Stimulated activated naive CD8-positive, alpha-beta T cell treated with anti-CD3 and anti-CD28 coated beads, Interleukin-15, Interleukin-2, amounts not matched to agents 100 ng/mL and 50 ng/mL, for 24 hours (primary cell): ENCODE measurements at regions not wholly inside any gene's neighbourhood (a gene's known extent, or its start where the extent isn't known, plus 50 kb on each side); places are given as distances from the start of the nearest gene placed in this dataset.

Source experiments
- H3K27ac Mint-ChIP-seq: one replicate; pipeline ENCODE4 v1.8.0; 2021; ENCODE audit warnings: mild to moderate bottlenecking, mixed read lengths
- H3K27me3 Mint-ChIP-seq: one replicate; pipeline ENCODE4 v1.8.0; 2021; ENCODE audit warnings: mixed read lengths
- H3K36me3 Mint-ChIP-seq: one replicate; pipeline ENCODE4 v1.8.0; 2021; ENCODE audit warnings: low read depth, mixed read lengths
- H3K4me1 Mint-ChIP-seq: one replicate; pipeline ENCODE4 v1.8.0; 2021; ENCODE audit warnings: low read depth, mixed read lengths
- H3K4me3 Mint-ChIP-seq: one replicate; pipeline ENCODE4 v1.8.0; 2021; ENCODE audit warnings: mild to moderate bottlenecking, mixed read lengths
- H3K9me3 Mint-ChIP-seq: one replicate; pipeline ENCODE4 v1.8.0; 2021; ENCODE audit warnings: mixed read lengths

DNA sequence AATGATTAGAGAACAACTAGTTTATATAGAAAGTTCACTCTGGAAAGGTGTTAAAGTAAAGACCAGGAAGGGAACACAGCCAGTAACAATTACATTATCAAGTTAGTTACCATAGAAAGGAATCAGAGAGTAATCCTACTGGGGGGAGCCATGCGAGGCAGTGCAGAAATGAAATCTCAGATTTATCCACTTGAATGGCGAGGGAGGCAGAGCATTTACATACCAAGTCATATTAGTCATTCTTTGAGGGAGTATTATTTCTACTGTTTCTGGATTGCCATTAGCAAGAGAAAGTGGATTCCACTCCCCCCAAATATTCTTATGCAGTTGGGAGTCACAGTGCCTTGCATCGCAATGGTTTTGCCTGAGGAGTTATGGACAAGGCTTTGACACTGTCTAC is 472.7 kb upstream of the TRIB2 start:
- no peaks in the 10 kb centered on the region for H3K36me3 Mint-ChIP-seq

DNA sequence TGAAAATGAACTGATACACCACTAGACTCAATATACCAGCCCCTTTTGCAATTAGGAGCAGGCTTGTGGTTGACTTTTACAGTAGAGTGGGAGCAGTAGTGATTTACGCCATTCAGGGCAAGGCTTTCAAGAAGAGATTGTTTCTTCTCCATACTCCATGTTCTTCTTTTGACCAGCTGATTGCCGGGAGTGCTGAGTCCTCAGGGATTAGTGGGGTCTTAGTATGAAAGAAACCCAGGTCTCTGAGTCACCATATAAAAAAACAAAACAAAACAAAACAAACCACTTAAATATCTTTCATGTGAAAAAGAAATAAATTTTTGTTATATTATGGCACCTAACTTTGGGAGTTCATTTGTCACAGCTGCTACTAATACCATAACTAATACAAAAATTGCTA is 465.6 kb upstream of the TRIB2 start:
- H3K27me3 Mint-ChIP-seq, result peaks cover 3% of the 10 kb centered on the region

More for the DNA sequence above, 472.7 kb upstream of the TRIB2 start:
- no peak overlapping the region for H3K27ac Mint-ChIP-seq
- no peaks in the 10 kb centered on the region for H3K4me1 Mint-ChIP-seq
- no peaks in the 10 kb centered on the region for H3K27me3 Mint-ChIP-seq
- no peak overlapping the region for H3K4me3 Mint-ChIP-seq
- no peaks in the 10 kb centered on the region for H3K9me3 Mint-ChIP-seq

DNA sequence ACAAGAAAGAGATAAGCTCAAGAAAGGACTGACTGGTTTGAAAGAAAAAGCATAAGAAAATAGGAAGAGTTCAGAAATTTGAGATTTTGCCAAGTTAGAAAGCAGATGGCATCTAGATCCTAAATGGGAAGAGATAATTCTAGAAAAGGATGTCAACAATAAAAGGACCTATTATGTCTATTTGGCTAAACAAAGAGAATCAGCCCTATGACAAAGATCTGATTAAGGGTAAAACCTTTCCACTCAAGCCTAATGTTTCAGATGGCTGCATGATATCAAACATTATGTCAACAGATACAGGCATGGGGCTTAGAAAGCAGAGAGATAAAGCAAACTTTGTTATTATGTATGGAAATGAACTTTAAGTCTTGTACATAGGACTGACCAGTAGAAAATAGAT is 465.0 kb upstream of the TRIB2 start:
- H3K27ac Mint-ChIP-seq, result no peak overlapping the region
- no peaks in the 10 kb centered on the region for H3K4me1 Mint-ChIP-seq
- peaks cover 5% of the 10 kb centered on the region for H3K9me3 Mint-ChIP-seq
- no peak overlapping the region for H3K4me3 Mint-ChIP-seq
- no peaks in the 10 kb centered on the region for H3K36me3 Mint-ChIP-seq
- peaks cover 3% of the 10 kb centered on the region for H3K27me3 Mint-ChIP-seq

More for the DNA sequence above, 465.6 kb upstream of the TRIB2 start:
- no peak overlapping the region for H3K27ac Mint-ChIP-seq
- H3K36me3 Mint-ChIP-seq, result no peaks in the 10 kb centered on the region
- peaks cover 5% of the 10 kb centered on the region for H3K9me3 Mint-ChIP-seq
- no peak overlapping the region for H3K4me3 Mint-ChIP-seq
- no peaks in the 10 kb centered on the region for H3K4me1 Mint-ChIP-seq

DNA sequence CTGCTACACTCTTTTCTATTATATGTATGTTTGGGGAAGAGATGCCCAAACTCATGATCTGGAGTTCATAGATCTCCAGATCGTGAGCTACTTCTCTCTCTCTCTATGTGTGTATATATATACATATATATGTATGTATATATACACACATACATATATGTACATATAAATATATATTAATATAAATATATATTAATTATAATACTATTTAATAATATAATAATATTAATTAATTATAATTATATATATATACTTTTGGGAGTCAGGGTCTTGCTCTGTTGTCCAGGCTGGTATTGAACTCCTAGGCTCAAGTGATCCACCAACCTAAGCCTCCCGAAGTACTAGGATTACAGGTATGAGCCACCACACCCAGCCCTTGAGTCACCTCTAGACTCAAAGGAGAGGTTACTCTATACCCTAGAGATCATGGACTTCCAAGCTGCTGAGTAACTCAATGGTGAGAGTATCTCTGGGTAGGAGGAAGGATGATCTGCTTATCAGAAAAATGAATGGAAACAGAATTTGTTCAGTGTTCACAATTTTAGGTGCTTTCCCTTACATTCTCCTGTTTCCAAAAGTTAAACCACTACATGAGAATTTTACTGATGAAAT is 463.5 kb upstream of the TRIB2 start:
- Mint-ChIP-seq H3K27ac (no peak overlapping the region), H3K27me3 (peaks cover 3% of the 10 kb centered on the region), H3K4me3 (no peak overlapping the region), H3K9me3 (peaks cover 5% of the 10 kb centered on the region), H3K36me3 (no peaks in the 10 kb centered on the region), H3K4me1 (no peaks in the 10 kb centered on the region)

DNA sequence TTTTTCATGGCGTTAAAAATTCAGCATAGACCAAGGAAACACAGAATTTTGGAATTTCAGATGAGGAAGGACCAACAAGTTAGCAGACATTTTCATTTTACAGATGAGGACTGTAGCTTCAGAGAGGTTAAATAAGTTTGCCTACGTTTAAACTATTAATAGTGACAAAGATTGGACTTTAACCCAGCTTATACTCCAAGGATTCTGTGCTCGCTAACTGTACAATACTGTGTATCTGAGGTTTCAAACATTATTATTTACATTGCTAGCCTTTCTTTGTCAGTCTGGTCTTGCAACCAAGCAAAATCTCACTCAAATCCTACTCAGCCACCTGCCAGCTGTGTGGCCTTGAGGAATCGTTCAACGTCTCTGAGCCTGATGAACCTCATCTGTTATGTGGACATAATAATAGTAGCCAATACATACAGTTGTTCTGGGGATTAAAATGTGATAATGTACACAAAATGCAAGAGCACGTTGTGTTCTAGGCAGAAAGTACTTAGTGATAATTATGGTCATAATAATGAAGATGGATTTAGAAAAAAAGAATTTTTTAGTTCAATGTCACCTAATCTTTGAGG is 462.4 kb upstream of the TRIB2 start:
- Mint-ChIP-seq H3K4me3 (no peak overlapping the region), H3K27ac (no peak overlapping the region), H3K9me3 (peaks cover 5% of the 10 kb centered on the region), H3K4me1 (no peaks in the 10 kb centered on the region), H3K27me3 (peaks cover 3% of the 10 kb centered on the region), H3K36me3 (no peaks in the 10 kb centered on the region)

DNA sequence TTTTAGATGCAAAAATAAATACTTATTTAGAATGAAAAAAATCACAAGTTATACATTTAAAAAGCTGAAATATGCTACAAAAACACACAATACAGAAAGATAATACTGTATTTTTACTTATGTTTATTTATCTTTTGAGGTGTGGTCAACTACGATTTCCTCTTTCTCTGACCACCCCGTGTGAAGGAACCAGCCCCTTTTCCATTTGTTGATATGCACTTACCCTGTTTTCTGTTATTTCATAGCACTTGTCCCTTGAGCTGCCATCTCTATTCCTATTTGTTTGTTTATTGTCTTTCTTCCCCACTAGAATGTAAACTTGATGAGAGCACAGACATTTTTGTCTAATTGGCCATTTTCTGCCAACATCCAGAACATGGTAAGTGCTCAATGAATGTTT is 460.5 kb upstream of the TRIB2 start:
- H3K4me3 Mint-ChIP-seq, result no peak overlapping the region

DNA sequence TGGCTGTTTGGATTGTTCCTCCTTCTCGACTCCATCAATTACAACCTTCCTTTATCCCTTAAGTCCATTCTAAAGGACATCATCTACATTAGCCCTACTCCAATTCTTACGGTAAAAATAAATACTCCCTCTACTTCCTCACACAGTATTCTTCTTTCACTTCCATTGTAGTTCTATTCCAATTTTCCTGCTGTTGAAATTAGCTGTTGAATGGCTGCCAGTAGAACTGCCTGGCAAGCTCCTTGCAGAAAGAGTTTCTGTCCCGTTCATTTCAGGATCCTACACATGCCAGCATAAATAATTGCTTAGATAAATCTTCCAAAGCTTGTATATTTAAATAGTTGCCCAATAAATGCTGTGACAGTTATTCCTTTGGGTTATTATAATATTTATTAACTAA is 459.3 kb upstream of the TRIB2 start:
- Mint-ChIP-seq H3K27me3 (peaks cover 3% of the 10 kb centered on the region), H3K27ac (no peak overlapping the region), H3K4me3 (no peak overlapping the region), H3K9me3 (no peaks in the 10 kb centered on the region), H3K4me1 (peaks cover 2% of the 10 kb centered on the region), H3K36me3 (no peaks in the 10 kb centered on the region)

More for the DNA sequence above, 460.5 kb upstream of the TRIB2 start:
- H3K4me1 Mint-ChIP-seq, result no peaks in the 10 kb centered on the region
- H3K9me3 Mint-ChIP-seq, result no peaks in the 10 kb centered on the region
- H3K36me3 Mint-ChIP-seq, result no peaks in the 10 kb centered on the region
- H3K27ac Mint-ChIP-seq, result no peak overlapping the region
- H3K27me3 Mint-ChIP-seq, result peaks cover 3% of the 10 kb centered on the region

DNA sequence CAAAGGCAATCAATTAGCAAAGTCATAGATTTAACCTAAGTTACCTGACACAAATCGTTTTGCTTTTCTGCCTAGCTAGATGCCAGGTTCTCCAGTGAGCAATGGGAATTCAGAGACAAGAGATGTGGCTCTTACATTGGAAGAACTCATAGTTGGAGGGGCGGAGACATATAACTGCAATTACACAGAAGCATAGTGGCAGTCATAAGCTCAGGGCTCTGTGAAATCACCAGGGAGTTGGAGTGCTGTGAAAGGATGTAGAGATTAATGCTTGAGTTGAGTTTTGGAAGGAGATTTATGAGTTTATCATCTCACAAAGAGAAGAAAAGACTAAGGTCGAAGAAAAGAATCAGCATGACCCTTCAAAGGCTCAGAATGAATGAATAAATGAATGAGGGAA is 457.2 kb upstream of the TRIB2 start:
- peaks cover 15% of the 10 kb centered on the region for H3K4me1 Mint-ChIP-seq
- no peaks in the 10 kb centered on the region for H3K36me3 Mint-ChIP-seq
- no peak overlapping the region for H3K27ac Mint-ChIP-seq
- H3K4me3 Mint-ChIP-seq, result no peak overlapping the region
- H3K9me3 Mint-ChIP-seq, result no peaks in the 10 kb centered on the region
- no peaks in the 10 kb centered on the region for H3K27me3 Mint-ChIP-seq

DNA sequence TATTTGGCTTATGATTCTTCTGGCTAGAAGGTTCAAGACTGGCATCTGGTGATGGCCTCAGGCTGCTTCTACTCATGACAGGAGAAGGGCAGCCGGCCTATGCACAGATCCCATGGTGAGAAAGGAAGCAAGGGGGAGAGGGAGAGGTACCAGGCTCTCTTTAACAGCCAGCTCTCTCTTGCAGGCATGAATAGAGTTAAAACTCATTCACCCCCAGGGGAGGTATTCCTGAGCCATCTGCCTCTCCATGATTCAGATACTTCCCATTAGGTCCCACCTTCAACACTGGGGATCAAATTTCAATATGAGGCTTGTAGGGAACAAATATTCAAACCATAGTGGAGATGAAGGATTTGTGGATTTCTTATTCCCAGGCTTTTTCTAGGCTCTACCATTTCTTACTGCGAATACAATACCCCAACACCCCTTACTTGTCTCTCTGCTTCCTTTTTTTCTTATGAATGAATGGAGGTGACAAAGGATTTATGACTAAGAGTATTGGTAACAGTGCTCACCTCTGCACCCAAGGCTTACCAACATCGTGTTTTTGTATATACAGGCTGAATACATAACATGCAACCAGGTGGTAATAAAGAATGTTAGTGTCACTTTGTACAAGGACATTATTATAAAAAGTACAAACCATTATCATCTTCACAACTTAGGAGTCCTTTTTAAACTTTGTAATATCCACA is 454.6 kb upstream of the TRIB2 start:
- no peak overlapping the region for H3K4me3 Mint-ChIP-seq
- peaks cover 23% of the 10 kb centered on the region for H3K4me1 Mint-ChIP-seq
- H3K27ac Mint-ChIP-seq, result no peak overlapping the region
- no peaks in the 10 kb centered on the region for H3K27me3 Mint-ChIP-seq
- no peaks in the 10 kb centered on the region for H3K36me3 Mint-ChIP-seq
- H3K9me3 Mint-ChIP-seq, result no peaks in the 10 kb centered on the region

DNA sequence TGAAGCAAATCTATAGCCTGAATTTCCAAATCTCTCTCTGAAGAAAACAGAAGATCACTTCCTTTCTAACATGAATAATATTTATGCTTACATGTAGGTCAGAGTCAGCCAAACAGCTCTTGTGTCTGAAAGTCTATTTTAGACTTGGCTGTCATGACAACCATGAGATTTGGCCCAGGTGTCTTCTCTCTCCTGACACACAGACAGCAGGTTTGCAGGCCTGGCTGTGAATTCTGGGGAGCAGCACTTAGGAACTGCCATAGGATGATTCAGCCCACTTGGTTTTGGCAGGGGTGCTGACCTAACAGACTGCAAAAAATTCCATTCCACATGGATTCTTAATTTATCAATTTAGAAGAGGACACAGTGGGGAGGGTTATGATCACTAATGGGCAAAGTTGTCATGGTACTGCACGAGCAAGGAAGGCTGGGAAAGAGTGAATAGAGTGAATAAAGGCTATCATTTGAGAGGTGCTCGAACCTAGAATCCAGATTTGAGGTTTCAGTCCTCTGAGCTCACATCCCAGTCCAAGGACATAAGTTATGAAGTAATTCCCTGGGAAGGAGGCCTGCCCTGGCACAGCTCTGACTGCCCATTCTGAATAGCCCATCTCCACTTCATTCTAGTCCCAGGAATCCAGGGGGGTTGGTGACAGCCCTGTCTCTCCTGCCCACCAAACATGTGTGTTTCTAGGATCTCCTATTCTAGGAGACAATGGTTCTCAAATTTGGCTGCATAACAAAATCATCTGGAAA is 453.9 kb upstream of the TRIB2 start:
- no peaks in the 10 kb centered on the region for H3K36me3 Mint-ChIP-seq

DNA sequence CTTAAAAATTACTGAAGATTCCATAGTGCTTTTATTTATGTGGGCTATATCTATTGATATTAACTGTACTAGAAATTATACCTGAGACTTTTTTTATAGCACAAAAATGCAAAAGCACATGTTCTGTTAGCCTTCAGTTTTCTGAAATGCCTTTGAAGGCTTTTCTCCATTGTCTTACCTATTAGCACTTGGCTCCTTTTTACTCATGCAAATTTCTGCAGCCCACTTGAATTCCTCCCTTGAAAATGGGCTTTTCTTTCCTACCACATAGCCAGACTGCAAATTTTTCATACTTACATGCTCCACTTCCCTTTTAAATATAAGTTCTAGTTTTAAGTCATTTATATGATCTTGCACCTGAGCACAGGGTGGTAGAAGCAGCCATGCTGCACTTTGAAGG is 453.0 kb upstream of the TRIB2 start:
- Mint-ChIP-seq H3K27ac (no peak overlapping the region), H3K27me3 (no peaks in the 10 kb centered on the region), H3K9me3 (no peaks in the 10 kb centered on the region), H3K4me3 (no peak overlapping the region), H3K4me1 (peaks cover 23% of the 10 kb centered on the region), H3K36me3 (no peaks in the 10 kb centered on the region)

More for the DNA sequence above, 453.9 kb upstream of the TRIB2 start:
- Mint-ChIP-seq H3K27me3 (no peaks in the 10 kb centered on the region), H3K27ac (no peak overlapping the region), H3K4me3 (no peak overlapping the region), H3K4me1 (peaks cover 23% of the 10 kb centered on the region), H3K9me3 (no peaks in the 10 kb centered on the region)

DNA sequence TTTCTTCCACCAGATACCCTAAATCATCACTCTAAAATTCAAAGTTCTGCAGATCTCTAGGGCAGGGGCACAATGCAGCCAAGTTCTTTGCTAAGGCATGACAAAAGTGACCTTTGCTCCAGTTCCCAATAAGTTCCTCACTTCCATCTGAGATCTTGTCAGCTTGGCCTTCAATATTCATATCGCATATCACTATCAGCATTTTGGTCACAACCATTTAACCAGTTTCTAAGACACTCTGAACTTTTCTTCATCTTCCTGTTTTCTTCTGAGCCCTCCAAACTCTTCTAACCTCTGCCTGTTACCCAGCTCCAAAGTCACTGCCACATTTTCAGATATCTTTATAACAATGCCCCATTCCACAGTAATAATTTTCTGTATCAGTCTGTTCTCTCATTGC is 452.6 kb upstream of the TRIB2 start:
- Mint-ChIP-seq H3K4me3 (no peak overlapping the region), H3K27ac (no peak overlapping the region), H3K9me3 (no peaks in the 10 kb centered on the region), H3K27me3 (no peaks in the 10 kb centered on the region), H3K4me1 (peaks cover 23% of the 10 kb centered on the region), H3K36me3 (no peaks in the 10 kb centered on the region)

DNA sequence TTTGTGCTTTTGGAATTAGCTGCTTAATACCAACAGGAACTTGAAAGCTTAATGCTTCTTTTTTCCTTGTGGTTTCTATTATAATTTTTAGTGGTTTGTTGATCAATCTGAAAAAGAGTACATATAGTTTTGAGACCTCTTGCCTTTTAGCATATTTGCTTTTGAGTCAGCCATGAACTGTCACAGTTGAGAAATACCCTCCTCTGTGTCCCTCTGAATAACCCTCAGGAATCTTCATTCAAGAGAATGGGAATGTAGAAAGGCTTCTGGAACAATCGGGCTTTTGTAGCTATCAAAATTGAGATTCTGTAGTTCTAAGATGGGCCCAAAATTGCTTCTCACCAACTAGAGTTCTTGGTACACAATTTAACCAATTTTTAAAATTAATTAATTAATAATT is 451.1 kb upstream of the TRIB2 start:
- Mint-ChIP-seq H3K36me3 (no peaks in the 10 kb centered on the region), H3K4me1 (peaks cover 23% of the 10 kb centered on the region), H3K9me3 (no peaks in the 10 kb centered on the region), H3K27ac (no peak overlapping the region), H3K4me3 (no peak overlapping the region), H3K27me3 (no peaks in the 10 kb centered on the region)

DNA sequence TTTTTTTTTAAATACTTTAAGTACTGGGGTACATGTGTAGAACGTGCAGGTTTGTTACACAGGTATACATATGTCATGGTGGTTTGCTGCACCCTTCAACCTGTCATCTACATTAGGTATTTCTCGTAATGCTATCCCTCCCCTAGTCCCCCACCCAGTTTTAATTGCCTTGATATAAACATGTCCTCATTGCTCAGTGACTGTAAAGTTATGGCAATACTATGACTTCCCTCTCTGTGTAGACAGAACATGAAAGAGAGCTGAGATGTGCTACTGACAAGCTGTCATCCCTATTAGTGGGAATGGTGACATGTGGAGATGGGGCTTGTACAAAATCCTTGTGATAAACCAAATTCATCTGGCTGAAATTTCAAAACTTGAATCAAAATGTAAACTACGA is 449.7 kb upstream of the TRIB2 start:
- H3K9me3 Mint-ChIP-seq, result no peaks in the 10 kb centered on the region
- no peak overlapping the region for H3K4me3 Mint-ChIP-seq
- no peaks in the 10 kb centered on the region for H3K36me3 Mint-ChIP-seq
- no peak overlapping the region for H3K27ac Mint-ChIP-seq
- peaks cover 32% of the 10 kb centered on the region for H3K4me1 Mint-ChIP-seq
- H3K27me3 Mint-ChIP-seq, result no peaks in the 10 kb centered on the region
